K562 (cell line): ENCODE measurements at regions not wholly inside any gene's neighbourhood (a gene's known extent, or its start where the extent isn't known, plus 50 kb on each side); places are given as distances from the start of the nearest gene placed in this dataset.

Experiments used
- BCL6 ChIP-seq: fragments of 250-450 bp; sonication (Bioruptor Pico); IDR thresholded peaks from 2 replicates; pipeline ENCODE4 v1.4.0; 2020
- CBX8 ChIP-seq: fragments of 200-600 bp; sonication (generic); IDR thresholded peaks from 2 replicates; pipeline ENCODE4 v1.6.1; 2012; ENCODE audit warnings: borderline replicate concordance, mixed run types, low read depth, mild to moderate bottlenecking, moderate library complexity, mixed read lengths, low read length, control low read depth, inconsistent platforms; ENCODE audit not compliant: poor library complexity, severe bottlenecking; ENCODE audit errors: extremely low read depth
- DACH1 ChIP-seq: fragments of 450-650 bp; IDR thresholded peaks from 2 replicates; pipeline ENCODE4 v1.6.1; 2018; ENCODE audit not compliant: partially characterized antibody
- FOSL1 ChIP-seq: fragments of 200-800 bp; sonication (Bioruptor generic); conservative IDR thresholded peaks from 2 replicates; pipeline ENCODE4 v1.6.1; 2016; ENCODE audit warnings: missing genetic modification characterization, missing compliant biosample characterization
- FOXM1 ChIP-seq, 2 experiments: fragments of 450-650 bp in 1 of 2; sonication (generic) in 1 of 2; formaldehyde crosslinking in 1 of 2; IDR thresholded peaks; 2 replicates each; pipeline versions ENCODE4 v1.6.1 to v1.9.0; 2017 to 2022; ENCODE audit warnings: low read depth in 2 of 2, mild to moderate bottlenecking in 2 of 2, missing genetic modification reagents in 1 of 2, moderate library complexity in 1 of 2
- HNRNPUL1 ChIP-seq: fragments of 200-400 bp; formaldehyde crosslinking; IDR thresholded peaks from 2 replicates; pipeline ENCODE4 v1.6.1; 2017; ENCODE audit warnings: low read length
- MEIS2 ChIP-seq: fragments of 450-650 bp; IDR thresholded peaks from 2 replicates; pipeline ENCODE4 v1.6.1; 2014; ENCODE audit warnings: mild to moderate bottlenecking; ENCODE audit not compliant: partially characterized antibody
- NFIC ChIP-seq: fragments of 450-650 bp; IDR thresholded peaks from 2 replicates; pipeline ENCODE4 v1.6.1; 2017; ENCODE audit warnings: mild to moderate bottlenecking, inconsistent platforms
- NR1H2 ChIP-seq: sonication (generic); formaldehyde crosslinking; IDR thresholded peaks from 2 replicates; pipeline ENCODE4 v1.4.0; 2020; ENCODE audit warnings: mild to moderate bottlenecking, missing genetic modification reagents
- RBM34 ChIP-seq: fragments of 200-400 bp; formaldehyde crosslinking; IDR thresholded peaks from 2 replicates; pipeline ENCODE4 v1.6.1; 2018; ENCODE audit warnings: low read length, borderline replicate concordance; ENCODE audit not compliant: insufficient read depth
- RBM39 ChIP-seq: fragments of 200-400 bp; formaldehyde crosslinking; optimal IDR thresholded peaks from 2 replicates; pipeline ENCODE3; 2018; ENCODE audit warnings: low read depth, low read length
- SMAD2 ChIP-seq: fragments of 150-350 bp; IDR thresholded peaks from 2 replicates; pipeline ENCODE4 v1.6.1; 2014; ENCODE audit warnings: low read depth, mild to moderate bottlenecking, low read length
- TCF3 ChIP-seq: sonication (generic); formaldehyde crosslinking; IDR thresholded peaks from 2 replicates; pipeline ENCODE4 v1.4.0; 2020; ENCODE audit warnings: mild to moderate bottlenecking, missing genetic modification reagents
- TFAM ChIP-seq: fragments of 250-450 bp; sonication (Bioruptor Pico); conservative IDR thresholded peaks from 2 replicates; pipeline ENCODE4 v1.5.0; 2021; ENCODE audit warnings: mild to moderate bottlenecking, moderate library complexity
- TRIM24 ChIP-seq, 2 experiments: fragments of 450-650 bp; IDR thresholded peaks; 2 replicates each; pipeline ENCODE4 v1.6.1; 2016
- XRCC5 ChIP-seq: fragments of 200-400 bp; formaldehyde crosslinking; IDR thresholded peaks from 2 replicates; pipeline ENCODE4 v1.6.1; 2017; ENCODE audit warnings: low read depth, mild to moderate bottlenecking, low read length
- ZNF253 ChIP-seq: fragments of 250-450 bp; sonication (Bioruptor Pico); conservative IDR thresholded peaks from 2 replicates; pipeline ENCODE4 v1.6.1; 2021; ENCODE audit warnings: mild to moderate bottlenecking
- TF ChIP-seq, protein P1 (sequence below): fragments of 450-650 bp; IDR thresholded peaks from 2 replicates; pipeline ENCODE4 v1.7.1; 2018; ENCODE audit warnings: mild to moderate bottlenecking, low read depth; ENCODE audit not compliant: partially characterized antibody
- TF ChIP-seq, protein P2 (sequence below): sonication (generic); formaldehyde crosslinking; IDR thresholded peaks from 2 replicates; pipeline ENCODE4 v1.8.0; 2023; ENCODE audit warnings: missing genetic modification reagents, mild to moderate bottlenecking, borderline replicate concordance
- TF ChIP-seq, protein P3 (sequence below): sonication (generic); formaldehyde crosslinking; IDR thresholded peaks from 2 replicates; pipeline ENCODE4 v1.8.1; 2023; ENCODE audit warnings: mild to moderate bottlenecking, missing genetic modification reagents, moderate library complexity

DNA sequence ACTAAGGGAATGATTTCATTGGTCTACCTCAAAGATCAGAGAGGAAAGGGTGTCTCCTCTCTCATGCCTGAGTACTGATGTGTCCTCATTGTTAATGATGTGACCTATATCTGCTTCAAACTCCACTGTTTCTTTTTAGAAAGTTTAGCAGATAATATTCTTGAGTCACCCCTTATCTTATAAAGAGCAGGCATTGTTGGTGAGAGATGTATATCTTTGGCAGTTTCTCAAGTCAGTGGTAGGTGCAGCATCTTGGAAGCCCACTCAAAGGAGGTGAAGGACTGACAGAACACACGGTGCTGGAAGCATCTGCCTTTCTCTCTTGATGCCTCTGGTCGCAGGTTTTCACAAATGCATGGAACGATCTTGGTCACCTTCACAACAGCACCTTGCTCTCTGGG lies 71.2 kb downstream of the ZNF518B start (continued):
- TF ChIP-seq NR1H2 (CRISPR knock-in tag), result no peak
- TF ChIP-seq SMAD2, result no peak
- TF ChIP-seq FOXM1 (IDR thresholded peaks at IDR 0.05; ENCODE audit: low read depth), result peak; percentile 36; the same call in 1 of the 2 replicates
- no peak for TF ChIP-seq FOXM1 (CRISPR knock-in tag; IDR thresholded peaks at IDR 0.05; ENCODE audit: low read depth)
- TF ChIP-seq HNRNPUL1, result no peak
- peak; percentile 10 for TF ChIP-seq MEIS2
- TF ChIP-seq RBM34, result no peak
- TF ChIP-seq FOSL1 (tag), result peak; percentile 86
- TF ChIP-seq BCL6 (CRISPR knock-in tag), result no peak
- no peak for TF ChIP-seq TFAM (CRISPR knock-in tag)
- no peak for TF ChIP-seq CBX8
- TF ChIP-seq XRCC5, result no peak
- TF ChIP-seq NFIC, result peak; percentile 13; the same call in 1 of the 2 replicates
- TF ChIP-seq, protein P1, sequence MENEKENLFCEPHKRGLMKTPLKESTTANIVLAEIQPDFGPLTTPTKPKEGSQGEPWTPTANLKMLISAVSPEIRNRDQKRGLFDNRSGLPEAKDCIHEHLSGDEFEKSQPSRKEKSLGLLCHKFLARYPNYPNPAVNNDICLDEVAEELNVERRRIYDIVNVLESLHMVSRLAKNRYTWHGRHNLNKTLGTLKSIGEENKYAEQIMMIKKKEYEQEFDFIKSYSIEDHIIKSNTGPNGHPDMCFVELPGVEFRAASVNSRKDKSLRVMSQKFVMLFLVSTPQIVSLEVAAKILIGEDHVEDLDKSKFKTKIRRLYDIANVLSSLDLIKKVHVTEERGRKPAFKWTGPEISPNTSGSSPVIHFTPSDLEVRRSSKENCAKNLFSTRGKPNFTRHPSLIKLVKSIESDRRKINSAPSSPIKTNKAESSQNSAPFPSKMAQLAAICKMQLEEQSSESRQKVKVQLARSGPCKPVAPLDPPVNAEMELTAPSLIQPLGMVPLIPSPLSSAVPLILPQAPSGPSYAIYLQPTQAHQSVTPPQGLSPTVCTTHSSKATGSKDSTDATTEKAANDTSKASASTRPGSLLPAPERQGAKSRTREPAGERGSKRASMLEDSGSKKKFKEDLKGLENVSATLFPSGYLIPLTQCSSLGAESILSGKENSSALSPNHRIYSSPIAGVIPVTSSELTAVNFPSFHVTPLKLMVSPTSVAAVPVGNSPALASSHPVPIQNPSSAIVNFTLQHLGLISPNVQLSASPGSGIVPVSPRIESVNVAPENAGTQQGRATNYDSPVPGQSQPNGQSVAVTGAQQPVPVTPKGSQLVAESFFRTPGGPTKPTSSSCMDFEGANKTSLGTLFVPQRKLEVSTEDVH, result no peak
- TF ChIP-seq RBM39, result no peak
- peak; percentile 49 for TF ChIP-seq TCF3 (CRISPR knock-in tag)
- TF ChIP-seq, protein P2, sequence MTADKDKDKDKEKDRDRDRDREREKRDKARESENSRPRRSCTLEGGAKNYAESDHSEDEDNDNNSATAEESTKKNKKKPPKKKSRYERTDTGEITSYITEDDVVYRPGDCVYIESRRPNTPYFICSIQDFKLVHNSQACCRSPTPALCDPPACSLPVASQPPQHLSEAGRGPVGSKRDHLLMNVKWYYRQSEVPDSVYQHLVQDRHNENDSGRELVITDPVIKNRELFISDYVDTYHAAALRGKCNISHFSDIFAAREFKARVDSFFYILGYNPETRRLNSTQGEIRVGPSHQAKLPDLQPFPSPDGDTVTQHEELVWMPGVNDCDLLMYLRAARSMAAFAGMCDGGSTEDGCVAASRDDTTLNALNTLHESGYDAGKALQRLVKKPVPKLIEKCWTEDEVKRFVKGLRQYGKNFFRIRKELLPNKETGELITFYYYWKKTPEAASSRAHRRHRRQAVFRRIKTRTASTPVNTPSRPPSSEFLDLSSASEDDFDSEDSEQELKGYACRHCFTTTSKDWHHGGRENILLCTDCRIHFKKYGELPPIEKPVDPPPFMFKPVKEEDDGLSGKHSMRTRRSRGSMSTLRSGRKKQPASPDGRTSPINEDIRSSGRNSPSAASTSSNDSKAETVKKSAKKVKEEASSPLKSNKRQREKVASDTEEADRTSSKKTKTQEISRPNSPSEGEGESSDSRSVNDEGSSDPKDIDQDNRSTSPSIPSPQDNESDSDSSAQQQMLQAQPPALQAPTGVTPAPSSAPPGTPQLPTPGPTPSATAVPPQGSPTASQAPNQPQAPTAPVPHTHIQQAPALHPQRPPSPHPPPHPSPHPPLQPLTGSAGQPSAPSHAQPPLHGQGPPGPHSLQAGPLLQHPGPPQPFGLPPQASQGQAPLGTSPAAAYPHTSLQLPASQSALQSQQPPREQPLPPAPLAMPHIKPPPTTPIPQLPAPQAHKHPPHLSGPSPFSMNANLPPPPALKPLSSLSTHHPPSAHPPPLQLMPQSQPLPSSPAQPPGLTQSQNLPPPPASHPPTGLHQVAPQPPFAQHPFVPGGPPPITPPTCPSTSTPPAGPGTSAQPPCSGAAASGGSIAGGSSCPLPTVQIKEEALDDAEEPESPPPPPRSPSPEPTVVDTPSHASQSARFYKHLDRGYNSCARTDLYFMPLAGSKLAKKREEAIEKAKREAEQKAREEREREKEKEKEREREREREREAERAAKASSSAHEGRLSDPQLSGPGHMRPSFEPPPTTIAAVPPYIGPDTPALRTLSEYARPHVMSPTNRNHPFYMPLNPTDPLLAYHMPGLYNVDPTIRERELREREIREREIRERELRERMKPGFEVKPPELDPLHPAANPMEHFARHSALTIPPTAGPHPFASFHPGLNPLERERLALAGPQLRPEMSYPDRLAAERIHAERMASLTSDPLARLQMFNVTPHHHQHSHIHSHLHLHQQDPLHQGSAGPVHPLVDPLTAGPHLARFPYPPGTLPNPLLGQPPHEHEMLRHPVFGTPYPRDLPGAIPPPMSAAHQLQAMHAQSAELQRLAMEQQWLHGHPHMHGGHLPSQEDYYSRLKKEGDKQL (CRISPR knock-in tag), result no peak
- no peak for TF ChIP-seq DACH1
- TF ChIP-seq ZNF253 (CRISPR knock-in tag), result no peak
- 0 out of 4 replicates have a peak, but pooled peaks of 1 of the 2 experiments have one; percentile 44 for TF ChIP-seq TRIM24 (IDR thresholded peaks at IDR 0.05)
- TF ChIP-seq, protein P3, sequence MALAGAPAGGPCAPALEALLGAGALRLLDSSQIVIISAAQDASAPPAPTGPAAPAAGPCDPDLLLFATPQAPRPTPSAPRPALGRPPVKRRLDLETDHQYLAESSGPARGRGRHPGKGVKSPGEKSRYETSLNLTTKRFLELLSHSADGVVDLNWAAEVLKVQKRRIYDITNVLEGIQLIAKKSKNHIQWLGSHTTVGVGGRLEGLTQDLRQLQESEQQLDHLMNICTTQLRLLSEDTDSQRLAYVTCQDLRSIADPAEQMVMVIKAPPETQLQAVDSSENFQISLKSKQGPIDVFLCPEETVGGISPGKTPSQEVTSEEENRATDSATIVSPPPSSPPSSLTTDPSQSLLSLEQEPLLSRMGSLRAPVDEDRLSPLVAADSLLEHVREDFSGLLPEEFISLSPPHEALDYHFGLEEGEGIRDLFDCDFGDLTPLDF (CRISPR knock-in tag), result no peak
